ENCODE measurements at regions not wholly inside any gene's neighbourhood (a gene's known extent, or its start where the extent isn't known, plus 50 kb on each side); places are given as distances from the start of the nearest gene placed in this dataset.

DNA sequence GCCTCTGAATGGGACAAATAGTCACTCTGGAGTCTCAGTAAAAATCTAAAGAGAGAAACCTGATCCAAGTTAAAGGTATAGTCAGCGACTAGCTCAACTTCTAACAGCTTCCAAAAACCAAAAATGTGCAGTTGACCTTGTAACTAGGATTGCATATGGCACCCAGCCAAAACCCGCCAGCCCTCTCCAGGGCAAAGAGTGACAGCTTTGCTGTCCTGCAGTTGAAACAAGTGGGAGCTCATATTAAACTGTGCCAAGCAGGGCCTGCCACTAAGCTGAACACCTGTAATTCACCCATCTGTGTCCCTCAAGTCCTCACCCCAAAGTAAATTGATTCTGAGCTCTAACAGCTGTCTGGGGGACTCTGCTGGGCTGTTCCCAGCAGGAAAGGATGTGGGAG, 695.3 kb downstream of the MAFB start:
- TF ChIP-seq, protein P1, sequence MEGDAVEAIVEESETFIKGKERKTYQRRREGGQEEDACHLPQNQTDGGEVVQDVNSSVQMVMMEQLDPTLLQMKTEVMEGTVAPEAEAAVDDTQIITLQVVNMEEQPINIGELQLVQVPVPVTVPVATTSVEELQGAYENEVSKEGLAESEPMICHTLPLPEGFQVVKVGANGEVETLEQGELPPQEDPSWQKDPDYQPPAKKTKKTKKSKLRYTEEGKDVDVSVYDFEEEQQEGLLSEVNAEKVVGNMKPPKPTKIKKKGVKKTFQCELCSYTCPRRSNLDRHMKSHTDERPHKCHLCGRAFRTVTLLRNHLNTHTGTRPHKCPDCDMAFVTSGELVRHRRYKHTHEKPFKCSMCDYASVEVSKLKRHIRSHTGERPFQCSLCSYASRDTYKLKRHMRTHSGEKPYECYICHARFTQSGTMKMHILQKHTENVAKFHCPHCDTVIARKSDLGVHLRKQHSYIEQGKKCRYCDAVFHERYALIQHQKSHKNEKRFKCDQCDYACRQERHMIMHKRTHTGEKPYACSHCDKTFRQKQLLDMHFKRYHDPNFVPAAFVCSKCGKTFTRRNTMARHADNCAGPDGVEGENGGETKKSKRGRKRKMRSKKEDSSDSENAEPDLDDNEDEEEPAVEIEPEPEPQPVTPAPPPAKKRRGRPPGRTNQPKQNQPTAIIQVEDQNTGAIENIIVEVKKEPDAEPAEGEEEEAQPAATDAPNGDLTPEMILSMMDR (IDR thresholded peaks at IDR 0.05): no peak
- no peak for TF ChIP-seq POLR2A (IDR thresholded peaks at IDR 0.05)

Data from body of pancreas (tissue), 4 donors.